HG02852 (cell line): ENCODE measurements at regions not wholly inside any gene's neighbourhood (a gene's known extent, or its start where the extent isn't known, plus 50 kb on each side); places are given as distances from the start of the nearest gene placed in this dataset.

Source experiments
- ATAC-seq: cut with Tn5 transposase; IDR thresholded peaks from one replicate; pipeline ENCODE4 v1.9.1; 2021; ENCODE audit warnings: mild to moderate bottlenecking, moderate library complexity; ENCODE audit not compliant: unreplicated experiment

- ATAC-seq: no peak
These were observed 157.6 kb downstream of the AACS start for GRCh38 chr12:125222876-125223275.

GRCh38 chr12:125225641-125226040 is 160.4 kb downstream of the AACS start:
- ATAC-seq: no peak

DNA sequence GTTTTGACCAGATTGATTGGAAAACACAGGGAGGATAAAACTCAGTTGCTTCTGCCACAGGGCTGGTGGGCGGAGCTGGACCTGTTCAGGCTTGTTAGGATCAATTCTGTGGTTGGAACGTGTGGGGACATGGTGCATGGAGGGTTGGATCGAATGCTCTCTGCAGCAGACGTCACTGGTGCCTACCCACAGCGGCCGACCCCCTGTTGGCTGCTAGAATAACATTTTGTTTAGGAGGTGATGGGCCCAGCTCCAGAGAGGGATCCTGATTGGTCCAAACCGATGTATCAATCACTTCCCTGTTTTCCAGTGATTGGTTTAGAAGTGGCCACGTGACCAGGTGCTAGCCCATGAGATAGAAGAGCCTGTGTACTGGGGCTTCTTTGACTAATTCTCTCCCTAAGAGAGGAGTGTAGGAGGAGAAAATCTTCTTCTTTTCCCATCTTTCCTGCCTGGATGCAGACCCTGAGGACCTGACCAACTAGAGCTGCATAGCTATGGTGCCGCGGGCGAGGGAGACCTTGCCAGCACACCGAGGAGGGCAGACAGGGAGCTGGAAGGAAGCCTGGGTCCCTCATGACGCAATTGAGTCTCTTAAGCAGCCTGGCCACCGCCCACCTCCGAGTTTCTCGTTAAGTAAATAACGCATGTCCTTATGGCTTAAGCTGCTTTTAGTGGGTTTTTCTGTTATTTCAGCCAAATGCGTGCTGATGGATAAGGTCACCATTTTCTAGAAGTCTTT is 163.5 kb downstream of the AACS start:
- ATAC-seq: no peak

DNA sequence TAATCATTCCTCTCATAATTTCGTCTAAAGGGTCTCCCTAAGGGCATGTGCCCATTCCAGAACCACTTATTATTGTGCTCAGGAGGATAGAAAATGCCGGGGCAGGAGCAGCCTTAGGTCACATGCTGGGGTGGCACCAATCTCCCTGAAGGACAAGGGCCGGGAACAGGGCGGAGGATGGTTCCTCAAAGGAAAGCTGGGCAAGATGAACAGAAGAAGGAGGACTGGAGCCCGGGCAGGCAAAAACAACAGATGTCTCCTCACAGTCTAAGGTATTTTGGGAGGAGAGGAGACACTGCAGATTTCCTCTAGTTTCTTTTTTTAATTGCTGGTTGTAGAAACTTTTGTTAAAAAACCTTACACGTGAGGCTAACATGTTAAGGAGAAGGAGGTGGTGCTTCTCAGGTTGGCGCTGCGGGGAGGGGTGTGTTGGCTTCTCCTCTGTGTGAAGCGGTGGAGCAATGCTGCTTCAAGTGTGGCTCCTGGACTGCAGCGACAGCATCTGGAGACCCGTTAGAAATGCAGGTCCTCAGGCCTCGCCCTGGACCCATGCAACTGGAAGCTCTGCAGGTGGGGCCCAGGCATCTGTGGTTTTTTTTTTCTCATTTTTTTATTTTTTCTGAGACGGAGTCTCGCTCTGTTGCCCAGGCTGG is 164.8 kb downstream of the AACS start:
- ATAC-seq: no peak

GRCh38 chr12:125233319-125233718 is 168.1 kb downstream of the AACS start:
- no peak for ATAC-seq

GRCh38 chr12:125239563-125239962 is 174.3 kb downstream of the AACS start:
- no peak for ATAC-seq

DNA sequence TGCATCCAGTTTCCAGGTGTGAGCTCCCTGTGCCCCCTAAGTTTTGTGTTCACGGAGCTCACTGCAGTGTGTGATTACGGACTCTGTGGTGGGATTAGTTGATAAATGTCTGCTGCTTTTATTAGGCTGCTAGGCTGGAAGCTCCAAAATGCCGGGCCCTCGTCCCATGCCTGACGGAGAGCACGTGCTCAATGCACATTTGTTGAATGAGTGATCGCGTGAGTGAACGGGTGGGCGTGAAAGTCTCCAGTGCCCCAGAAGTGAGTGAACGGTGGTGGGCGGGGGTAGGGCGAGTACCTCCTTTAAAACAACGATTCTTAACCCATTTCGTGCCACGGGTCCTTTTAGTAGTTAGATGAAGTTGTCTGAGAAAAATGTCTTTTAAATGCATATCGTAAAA is 175.5 kb downstream of the AACS start:
- ATAC-seq: no peak

DNA sequence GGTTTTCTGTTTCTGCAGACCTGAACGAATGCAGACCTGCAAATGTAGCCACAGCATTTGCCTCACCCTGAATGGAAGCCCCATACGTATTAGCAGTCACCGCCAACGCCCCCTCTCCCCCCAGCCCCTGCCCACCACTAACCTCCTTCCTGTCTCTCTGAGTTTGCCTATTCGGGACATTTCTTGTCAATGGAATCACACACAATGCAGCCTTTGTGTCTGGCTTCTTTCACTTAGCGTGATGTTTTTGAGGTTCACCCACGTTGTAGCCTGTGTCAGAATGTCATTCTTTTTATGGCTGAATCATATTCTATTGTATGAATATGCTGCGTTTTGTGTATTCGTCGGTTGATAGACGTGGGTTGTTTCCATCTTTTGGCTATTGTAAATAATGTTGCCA is 178.6 kb downstream of the AACS start:
- no peak for ATAC-seq

- ATAC-seq: no peak
These were observed 179.1 kb downstream of the AACS start for GRCh38 chr12:125244338-125244737.

DNA sequence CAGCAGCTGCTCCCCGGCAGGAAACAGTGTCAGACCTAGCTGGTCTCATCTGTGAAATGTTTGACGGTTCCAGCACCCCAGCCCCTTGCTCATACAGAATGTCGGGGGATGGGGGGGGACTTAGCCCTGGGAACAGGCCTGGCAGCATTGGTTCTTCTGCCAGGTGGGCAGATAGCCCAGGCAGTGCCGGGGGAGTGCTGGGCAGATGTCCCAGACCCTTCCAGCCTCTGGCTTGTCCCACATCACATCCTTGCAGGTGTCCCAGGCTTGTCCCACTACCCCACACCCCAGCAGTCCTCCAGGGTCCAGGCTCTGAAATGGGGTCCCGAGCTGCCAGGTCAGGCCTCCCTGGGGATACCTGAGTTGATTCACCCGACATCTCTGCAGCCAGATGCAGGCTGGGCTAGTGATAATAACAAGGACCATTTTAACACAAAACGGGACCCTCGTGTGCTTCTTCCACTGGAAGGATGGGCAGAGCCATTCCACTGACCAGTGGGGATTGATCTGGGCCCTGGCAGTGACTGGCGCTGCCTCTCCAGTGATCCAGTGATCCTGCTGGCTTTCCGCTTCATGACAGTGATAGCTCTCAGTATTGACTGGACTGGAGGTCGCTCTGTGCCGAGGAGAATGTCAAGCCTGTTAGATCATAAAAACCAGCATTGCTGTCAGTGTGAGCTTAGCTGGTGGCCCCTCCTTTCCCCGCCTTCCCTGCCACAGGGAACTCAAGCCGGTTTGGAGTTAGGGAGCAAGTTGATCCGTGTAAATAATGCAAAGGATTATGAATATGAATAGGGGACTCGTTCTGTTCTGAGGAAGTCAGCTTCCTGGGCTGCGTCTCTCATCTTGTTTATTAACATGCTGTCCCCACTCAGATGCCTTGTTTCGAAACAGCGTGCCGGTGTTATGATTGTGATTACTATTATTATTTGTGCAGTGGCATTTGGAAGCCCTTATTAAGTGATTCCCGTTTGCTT is 180.6 kb downstream of the AACS start:
- ATAC-seq: no peak

DNA sequence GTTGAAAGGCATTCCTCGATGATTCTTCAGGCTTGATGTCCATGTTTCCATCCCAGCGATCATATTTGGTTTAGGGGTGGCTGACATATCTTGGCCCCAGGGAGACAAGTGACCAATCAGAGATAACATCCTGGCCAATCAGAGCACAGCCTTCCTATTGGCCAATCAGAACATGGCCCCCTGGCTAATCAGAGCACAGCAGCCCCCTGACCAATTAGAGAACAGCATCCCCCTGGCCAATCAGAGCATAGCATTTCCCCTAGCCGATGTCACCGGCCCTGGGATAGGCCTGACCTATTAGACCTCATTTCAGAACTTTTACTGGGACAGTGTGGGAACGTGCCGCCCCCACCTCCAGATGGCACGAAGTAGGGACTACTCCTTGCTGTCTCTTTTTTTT is 182.2 kb downstream of the AACS start:
- ATAC-seq: no peak

DNA sequence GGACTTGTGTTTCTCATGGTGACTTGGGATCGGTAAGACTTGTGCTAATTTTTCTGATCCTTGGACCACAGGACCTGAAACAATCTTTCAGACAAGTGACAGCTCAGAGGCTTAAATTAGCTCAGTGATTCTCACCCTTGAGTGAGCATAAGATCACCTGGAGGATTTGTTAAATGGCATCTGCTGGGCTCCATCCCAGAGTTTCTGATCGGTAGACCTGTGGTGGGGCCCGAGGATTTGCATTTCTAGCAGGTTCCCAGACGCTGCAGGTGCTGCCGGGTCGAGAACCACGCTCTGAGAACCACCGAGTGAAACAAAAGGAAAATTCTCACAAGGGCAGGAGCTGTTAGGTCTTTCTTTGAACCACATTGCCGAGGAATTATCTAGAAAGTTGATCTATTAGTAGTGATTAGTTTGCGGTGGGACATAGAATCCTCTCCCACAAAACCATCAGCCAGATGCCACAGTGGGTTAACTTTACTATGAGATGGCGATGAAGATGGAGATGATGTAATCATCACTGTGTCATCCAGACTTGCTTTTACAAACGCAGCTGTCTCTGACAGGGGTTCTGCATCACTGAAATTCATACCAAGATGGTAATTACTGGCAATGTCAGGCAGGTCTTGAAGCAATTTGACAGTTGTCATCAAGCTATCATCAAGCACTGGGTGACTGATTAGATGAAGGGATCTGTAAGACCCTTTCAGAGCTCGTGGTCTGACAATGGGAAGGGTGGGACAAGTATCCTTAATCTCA is 184.0 kb downstream of the AACS start:
- ATAC-seq: no peak

DNA sequence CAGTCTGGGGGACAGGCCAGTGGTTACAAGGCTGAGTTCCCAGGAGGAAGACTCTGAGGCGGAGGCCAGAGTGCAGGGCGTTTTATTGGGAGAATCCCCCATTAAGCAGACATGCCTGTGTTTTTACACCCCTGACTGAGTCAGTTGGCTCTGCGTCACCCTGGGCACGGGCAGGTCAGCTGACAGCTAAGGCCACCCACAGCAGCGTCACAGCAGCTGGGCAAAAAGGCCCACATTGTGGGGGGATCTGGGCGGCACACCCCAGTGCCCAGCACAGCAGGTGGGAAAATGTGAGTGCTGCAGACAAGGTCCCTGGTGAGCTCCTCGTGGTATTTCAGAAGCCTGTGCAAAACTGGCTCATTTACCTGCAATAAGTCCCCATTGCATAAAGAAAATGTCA is 184.7 kb downstream of the AACS start:
- ATAC-seq: no peak

DNA sequence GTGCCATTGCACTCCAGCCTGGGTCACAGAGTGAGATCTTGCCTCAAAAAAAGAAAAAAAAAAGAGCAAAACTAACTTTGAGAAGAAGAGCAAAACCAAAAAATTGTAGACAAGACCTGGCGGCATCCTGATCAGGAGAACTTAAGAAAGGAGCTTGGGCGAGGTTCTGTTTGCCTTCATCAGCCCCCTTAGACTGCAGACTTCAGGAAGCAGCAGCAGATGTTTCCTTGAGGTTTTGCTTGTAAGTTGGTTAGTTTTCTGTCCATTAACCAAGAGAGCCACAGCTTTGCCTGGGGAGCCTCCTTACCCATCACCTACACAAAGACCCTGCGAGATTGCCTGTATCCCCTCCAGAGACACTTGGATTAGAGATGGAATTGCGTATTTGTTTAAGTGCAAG is 189.0 kb downstream of the AACS start:
- no peak for ATAC-seq

- ATAC-seq: no peak
These were observed 189.6 kb downstream of the AACS start for GRCh38 chr12:125254856-125255255.

GRCh38 chr12:125255935-125256633 is 190.8 kb downstream of the AACS start:
- ATAC-seq: no peak

- no peak for ATAC-seq
These were observed 191.3 kb downstream of the AACS start for GRCh38 chr12:125256634-125256936.

DNA sequence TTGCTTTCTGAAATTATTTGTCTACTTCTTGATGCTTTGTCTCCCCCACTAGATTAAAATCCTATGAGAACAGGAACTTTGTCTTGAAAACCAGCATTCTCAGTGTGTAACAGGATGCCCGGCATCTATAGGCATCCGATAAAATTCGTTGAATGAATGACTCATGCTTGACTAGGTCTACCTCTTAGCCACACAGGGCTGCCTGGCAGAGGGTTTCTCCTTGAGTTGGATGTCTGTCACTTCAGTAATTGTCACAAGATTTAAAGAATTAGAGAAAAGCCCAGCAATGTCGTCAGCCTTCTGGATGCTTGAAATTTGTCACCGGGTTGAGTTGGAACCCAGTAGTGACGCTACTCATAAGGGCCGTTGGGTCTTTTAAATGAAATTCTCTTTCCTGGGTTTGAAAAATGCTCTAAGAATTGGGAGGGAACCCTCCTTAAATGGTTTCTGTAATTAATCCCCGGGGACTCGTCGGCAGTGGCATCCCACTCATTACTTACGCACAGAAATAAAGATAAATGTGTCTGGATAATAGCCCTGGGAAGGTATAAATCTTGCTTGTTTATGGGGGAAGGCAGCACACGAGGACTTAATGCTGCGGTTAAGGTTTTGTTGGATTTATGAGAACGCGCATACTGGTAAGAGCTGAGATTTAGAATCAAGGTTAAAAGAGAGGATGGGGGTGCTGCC is 194.1 kb downstream of the AACS start:
- ATAC-seq: no peak

- no peak for ATAC-seq
These were observed 197.6 kb downstream of the AACS start for GRCh38 chr12:125262851-125263250.

GRCh38 chr12:125263385-125263784 is 198.2 kb downstream of the AACS start:
- no peak for ATAC-seq
